ENCODE measurements at regions not wholly inside any gene's neighbourhood (a gene's known extent, or its start where the extent isn't known, plus 50 kb on each side); places are given as distances from the start of the nearest gene placed in this dataset.
"Not testable (repeated sequence)": the region's sequence is repeated elsewhere in the genome, so short reads cannot be mapped to it uniquely, and the experiment has no call there.

GRCh38 chr10:20596065-20596755 lies 300.9 kb downstream of the NEBL start:
- DNase-seq (ENCODE audit: low read depth) = peak; percentile 62
- H3K4me3 ChIP-seq (ENCODE audit: control insufficient read depth, low read depth, low read length) = no peak overlapping the region
- TF ChIP-seq, protein P1, sequence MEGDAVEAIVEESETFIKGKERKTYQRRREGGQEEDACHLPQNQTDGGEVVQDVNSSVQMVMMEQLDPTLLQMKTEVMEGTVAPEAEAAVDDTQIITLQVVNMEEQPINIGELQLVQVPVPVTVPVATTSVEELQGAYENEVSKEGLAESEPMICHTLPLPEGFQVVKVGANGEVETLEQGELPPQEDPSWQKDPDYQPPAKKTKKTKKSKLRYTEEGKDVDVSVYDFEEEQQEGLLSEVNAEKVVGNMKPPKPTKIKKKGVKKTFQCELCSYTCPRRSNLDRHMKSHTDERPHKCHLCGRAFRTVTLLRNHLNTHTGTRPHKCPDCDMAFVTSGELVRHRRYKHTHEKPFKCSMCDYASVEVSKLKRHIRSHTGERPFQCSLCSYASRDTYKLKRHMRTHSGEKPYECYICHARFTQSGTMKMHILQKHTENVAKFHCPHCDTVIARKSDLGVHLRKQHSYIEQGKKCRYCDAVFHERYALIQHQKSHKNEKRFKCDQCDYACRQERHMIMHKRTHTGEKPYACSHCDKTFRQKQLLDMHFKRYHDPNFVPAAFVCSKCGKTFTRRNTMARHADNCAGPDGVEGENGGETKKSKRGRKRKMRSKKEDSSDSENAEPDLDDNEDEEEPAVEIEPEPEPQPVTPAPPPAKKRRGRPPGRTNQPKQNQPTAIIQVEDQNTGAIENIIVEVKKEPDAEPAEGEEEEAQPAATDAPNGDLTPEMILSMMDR (conservative IDR thresholded peaks at IDR 0.05; ENCODE audit: control insufficient read depth, insufficient read depth, low read depth, low read length) = no peak

- H3K4me3 ChIP-seq (ENCODE audit: control insufficient read depth, low read depth, low read length) = no peak overlapping the region
- TF ChIP-seq, protein P1 (conservative IDR thresholded peaks at IDR 0.05; ENCODE audit: control insufficient read depth, insufficient read depth, low read depth, low read length) = no peak
- DNase-seq (ENCODE audit: low read depth) = no peak
Observed at GRCh38 chr10:20593649-20594048, 303.5 kb downstream of the NEBL start.

DNA sequence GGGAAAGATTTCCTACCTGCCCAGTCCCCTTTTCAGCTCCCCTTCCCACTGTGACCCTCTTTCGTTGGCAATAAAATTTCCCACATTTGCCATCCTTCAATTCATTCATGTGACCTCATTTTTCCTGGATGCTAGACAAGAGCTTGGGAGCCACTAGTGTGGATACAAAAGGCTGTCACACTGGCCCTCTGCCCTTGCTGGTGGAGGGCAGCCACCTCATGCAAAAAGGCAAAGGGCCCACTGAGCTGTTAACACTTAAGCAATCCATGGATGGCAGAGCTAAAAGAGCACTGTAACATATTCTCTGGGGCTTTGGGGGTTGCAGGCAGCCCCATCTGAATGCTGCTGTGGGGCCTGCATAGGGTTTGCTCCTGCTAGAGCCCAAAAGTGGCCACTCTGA lies 315.1 kb downstream of the NEBL start:
- H3K4me3 ChIP-seq (ENCODE audit: control insufficient read depth, low read depth, low read length) = no peak overlapping the region
- TF ChIP-seq, protein P1 (conservative IDR thresholded peaks at IDR 0.05; ENCODE audit: control insufficient read depth, insufficient read depth, low read depth, low read length) = no peak
- DNase-seq (ENCODE audit: low read depth) = no peak

GRCh38 chr10:20573924-20574323 lies 323.2 kb downstream of the NEBL start:
- TF ChIP-seq, protein P1 (conservative IDR thresholded peaks at IDR 0.05; ENCODE audit: control insufficient read depth, insufficient read depth, low read depth, low read length) = no peak
- DNase-seq (ENCODE audit: low read depth) = no peak

DNA sequence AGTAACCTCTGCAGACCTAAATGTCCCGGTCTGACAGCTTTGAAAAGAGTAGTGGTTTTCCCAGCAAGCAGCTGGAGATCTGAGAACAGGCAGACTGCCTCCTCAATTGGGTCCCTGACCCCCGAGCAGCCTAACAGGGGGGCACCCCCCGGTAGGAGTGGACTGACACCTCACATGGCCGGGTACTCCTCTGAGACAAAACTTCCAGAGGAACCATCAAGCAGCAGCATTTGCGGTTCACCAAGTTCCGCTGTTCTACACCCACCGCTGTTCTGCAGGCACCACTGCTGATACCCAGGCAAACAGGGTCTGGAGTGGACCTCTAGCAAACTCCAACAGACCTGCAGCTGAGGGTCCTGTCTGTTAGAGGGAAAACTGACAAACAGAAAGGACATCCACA lies 341.1 kb downstream of the NEBL start:
- not testable (repeated sequence) for H3K4me3 ChIP-seq (ENCODE audit: control insufficient read depth, low read depth, low read length); DNase-seq (ENCODE audit: low read depth)

More at GRCh38 chr10:20573924-20574323, 323.2 kb downstream of the NEBL start:
- H3K4me3 ChIP-seq (ENCODE audit: control insufficient read depth, low read depth, low read length) = no peak overlapping the region

DNA sequence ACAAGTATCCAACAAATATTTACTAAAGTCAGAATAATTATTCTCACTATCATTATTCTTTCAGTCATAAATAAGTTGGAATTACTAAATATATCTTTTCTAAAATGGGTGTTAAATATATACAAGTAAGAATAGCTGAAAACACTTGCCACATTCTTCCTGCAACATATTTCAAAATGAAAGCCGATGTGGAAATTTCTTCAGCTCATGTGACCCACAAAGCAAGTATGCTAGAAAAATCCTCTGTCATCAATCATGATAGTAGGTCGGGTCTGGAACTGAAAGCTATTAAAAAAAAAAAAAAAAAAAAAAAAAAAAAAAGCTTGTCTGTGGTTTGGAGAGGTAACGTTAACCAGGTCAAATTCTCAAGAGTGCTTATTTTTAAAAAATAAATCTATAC lies 344.7 kb downstream of the NEBL start:
- H3K4me3 ChIP-seq (ENCODE audit: control insufficient read depth, low read depth, low read length) = no peak overlapping the region
- TF ChIP-seq, protein P1 (conservative IDR thresholded peaks at IDR 0.05; ENCODE audit: control insufficient read depth, insufficient read depth, low read depth, low read length) = no peak
- peak; percentile 3 for DNase-seq (ENCODE audit: low read depth)

DNA sequence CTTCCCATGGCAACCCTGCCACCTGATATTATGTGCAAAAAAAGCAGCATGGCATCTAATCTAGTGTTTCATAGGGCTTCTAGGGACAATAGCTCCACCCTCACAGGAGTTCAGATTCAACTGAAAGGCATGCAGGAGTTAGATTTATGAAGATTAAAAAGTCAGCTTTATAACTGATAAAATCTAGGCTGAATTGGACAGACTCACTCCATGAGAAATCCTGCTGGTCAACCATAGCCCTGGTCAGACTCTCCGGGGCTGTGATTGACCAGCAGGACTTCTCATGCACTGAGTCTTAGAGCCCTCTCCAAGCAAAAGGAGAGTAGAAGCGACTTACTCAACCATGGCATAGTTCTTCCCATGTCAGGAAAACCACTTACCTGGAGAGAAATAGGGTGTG lies 345.4 kb downstream of the NEBL start:
- TF ChIP-seq, protein P1 (conservative IDR thresholded peaks at IDR 0.05; ENCODE audit: control insufficient read depth, insufficient read depth, low read depth, low read length) = no peak
- DNase-seq (ENCODE audit: low read depth) = no peak
- H3K4me3 ChIP-seq (ENCODE audit: control insufficient read depth, low read depth, low read length) = no peak overlapping the region
